Upper lobe of left lung (tissue), 4 donors: ENCODE measurements at regions not wholly inside any gene's neighbourhood (a gene's known extent, or its start where the extent isn't known, plus 50 kb on each side); places are given as distances from the start of the nearest gene placed in this dataset.

ENCODE experiments used
- EP300 ChIP-seq, 4 donors: sonication (generic); formaldehyde crosslinking; IDR thresholded peaks; one replicate each; pipeline ENCODE4 v1.5.1; 2017; ENCODE audit warnings: antibody characterized with exemption in 4 of 4, control low read depth in 2 of 4
- POLR2A ChIP-seq, 4 donors: fragments of 450-650 bp; IDR thresholded peaks; one replicate each; pipeline ENCODE4 v1.5.1; 2016 to 2017; ENCODE audit warnings: antibody characterized with exemption in 4 of 4, mild to moderate bottlenecking in 2 of 4
- POLR2AphosphoS5 ChIP-seq, 2 donors: sonication (generic); formaldehyde crosslinking; IDR thresholded peaks; one replicate each; pipeline ENCODE4 v1.5.1; 2017; ENCODE audit warnings: antibody characterized with exemption in 2 of 2
- TF ChIP-seq, protein P1 (sequence below), 6 experiments: fragments of 450-650 bp in 4 of 6; fragments of 200-600 bp in 2 of 6; sonication (generic) in 2 of 6; IDR thresholded peaks; one replicate each; pipeline ENCODE4 v1.5.1; 2016 to 2019; ENCODE audit warnings: antibody characterized with exemption in 6 of 6

DNA sequence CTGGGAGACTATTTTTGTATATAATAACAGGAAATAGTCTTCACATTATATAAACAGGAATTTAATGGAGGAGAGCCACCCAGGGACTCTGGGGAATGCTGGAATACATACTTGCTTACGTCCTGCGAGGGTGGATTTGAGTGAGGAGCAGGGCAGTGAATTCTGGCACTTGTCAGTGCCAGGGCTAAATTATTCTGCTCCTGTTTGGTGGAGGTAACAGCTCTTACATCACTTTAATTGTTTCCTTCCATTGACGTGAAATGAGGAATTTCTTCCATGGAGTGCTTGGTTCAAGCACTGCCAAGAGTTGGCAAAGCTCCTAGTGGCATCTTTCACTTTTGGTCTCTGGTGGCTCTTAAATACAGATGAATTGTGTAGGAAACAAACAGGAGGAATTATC lies 94.1 kb upstream of the GOLGA8J start:
- TF ChIP-seq, protein P1, sequence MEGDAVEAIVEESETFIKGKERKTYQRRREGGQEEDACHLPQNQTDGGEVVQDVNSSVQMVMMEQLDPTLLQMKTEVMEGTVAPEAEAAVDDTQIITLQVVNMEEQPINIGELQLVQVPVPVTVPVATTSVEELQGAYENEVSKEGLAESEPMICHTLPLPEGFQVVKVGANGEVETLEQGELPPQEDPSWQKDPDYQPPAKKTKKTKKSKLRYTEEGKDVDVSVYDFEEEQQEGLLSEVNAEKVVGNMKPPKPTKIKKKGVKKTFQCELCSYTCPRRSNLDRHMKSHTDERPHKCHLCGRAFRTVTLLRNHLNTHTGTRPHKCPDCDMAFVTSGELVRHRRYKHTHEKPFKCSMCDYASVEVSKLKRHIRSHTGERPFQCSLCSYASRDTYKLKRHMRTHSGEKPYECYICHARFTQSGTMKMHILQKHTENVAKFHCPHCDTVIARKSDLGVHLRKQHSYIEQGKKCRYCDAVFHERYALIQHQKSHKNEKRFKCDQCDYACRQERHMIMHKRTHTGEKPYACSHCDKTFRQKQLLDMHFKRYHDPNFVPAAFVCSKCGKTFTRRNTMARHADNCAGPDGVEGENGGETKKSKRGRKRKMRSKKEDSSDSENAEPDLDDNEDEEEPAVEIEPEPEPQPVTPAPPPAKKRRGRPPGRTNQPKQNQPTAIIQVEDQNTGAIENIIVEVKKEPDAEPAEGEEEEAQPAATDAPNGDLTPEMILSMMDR (IDR thresholded peaks at IDR 0.05): no peak
- no peak for TF ChIP-seq POLR2AphosphoS5 (IDR thresholded peaks at IDR 0.05)
- no peak for TF ChIP-seq EP300 (IDR thresholded peaks at IDR 0.05)
- TF ChIP-seq POLR2A (IDR thresholded peaks at IDR 0.05): no peak
